ENCODE measurements at regions not wholly inside any gene's neighbourhood (a gene's known extent, or its start where the extent isn't known, plus 50 kb on each side); places are given as distances from the start of the nearest gene placed in this dataset.

DNA sequence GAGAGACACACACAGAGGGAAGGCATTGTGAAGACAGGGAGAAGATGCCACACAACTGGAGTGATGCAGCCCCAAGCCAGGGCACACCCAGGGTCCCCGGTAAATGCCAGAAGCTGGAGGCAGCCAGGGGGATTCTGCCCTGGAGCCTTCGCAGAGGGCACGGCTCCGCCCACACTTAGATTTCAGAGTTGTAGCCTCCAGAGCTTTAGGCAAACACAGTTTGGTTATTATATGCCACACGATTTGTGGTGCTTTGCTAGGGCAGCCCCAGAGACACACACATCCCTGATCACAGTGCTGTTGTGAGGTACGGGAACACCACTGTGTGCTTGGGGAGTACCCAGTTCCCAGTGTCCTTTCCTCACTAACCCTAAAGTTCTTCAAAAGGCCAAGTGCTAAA is 280.6 kb downstream of the SMOC2 start:
- TF ChIP-seq, protein P1, sequence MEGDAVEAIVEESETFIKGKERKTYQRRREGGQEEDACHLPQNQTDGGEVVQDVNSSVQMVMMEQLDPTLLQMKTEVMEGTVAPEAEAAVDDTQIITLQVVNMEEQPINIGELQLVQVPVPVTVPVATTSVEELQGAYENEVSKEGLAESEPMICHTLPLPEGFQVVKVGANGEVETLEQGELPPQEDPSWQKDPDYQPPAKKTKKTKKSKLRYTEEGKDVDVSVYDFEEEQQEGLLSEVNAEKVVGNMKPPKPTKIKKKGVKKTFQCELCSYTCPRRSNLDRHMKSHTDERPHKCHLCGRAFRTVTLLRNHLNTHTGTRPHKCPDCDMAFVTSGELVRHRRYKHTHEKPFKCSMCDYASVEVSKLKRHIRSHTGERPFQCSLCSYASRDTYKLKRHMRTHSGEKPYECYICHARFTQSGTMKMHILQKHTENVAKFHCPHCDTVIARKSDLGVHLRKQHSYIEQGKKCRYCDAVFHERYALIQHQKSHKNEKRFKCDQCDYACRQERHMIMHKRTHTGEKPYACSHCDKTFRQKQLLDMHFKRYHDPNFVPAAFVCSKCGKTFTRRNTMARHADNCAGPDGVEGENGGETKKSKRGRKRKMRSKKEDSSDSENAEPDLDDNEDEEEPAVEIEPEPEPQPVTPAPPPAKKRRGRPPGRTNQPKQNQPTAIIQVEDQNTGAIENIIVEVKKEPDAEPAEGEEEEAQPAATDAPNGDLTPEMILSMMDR (IDR thresholded peaks at IDR 0.05; ENCODE audit: low read depth, low read length, missing input control), result no peak
- TF ChIP-seq TAF1 (conservative IDR thresholded peaks at IDR 0.05) (no peak), EGR1 (IDR thresholded peaks at IDR 0.05; ENCODE audit: low read depth in 2 of 2) (no peak)
- TF ChIP-seq, protein P2, sequence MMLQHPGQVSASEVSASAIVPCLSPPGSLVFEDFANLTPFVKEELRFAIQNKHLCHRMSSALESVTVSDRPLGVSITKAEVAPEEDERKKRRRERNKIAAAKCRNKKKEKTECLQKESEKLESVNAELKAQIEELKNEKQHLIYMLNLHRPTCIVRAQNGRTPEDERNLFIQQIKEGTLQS (IDR thresholded peaks at IDR 0.05), result no peak
- TF ChIP-seq, protein P3, sequence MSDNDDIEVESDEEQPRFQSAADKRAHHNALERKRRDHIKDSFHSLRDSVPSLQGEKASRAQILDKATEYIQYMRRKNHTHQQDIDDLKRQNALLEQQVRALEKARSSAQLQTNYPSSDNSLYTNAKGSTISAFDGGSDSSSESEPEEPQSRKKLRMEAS (IDR thresholded peaks at IDR 0.05), result no peak
- TF ChIP-seq, protein P4, sequence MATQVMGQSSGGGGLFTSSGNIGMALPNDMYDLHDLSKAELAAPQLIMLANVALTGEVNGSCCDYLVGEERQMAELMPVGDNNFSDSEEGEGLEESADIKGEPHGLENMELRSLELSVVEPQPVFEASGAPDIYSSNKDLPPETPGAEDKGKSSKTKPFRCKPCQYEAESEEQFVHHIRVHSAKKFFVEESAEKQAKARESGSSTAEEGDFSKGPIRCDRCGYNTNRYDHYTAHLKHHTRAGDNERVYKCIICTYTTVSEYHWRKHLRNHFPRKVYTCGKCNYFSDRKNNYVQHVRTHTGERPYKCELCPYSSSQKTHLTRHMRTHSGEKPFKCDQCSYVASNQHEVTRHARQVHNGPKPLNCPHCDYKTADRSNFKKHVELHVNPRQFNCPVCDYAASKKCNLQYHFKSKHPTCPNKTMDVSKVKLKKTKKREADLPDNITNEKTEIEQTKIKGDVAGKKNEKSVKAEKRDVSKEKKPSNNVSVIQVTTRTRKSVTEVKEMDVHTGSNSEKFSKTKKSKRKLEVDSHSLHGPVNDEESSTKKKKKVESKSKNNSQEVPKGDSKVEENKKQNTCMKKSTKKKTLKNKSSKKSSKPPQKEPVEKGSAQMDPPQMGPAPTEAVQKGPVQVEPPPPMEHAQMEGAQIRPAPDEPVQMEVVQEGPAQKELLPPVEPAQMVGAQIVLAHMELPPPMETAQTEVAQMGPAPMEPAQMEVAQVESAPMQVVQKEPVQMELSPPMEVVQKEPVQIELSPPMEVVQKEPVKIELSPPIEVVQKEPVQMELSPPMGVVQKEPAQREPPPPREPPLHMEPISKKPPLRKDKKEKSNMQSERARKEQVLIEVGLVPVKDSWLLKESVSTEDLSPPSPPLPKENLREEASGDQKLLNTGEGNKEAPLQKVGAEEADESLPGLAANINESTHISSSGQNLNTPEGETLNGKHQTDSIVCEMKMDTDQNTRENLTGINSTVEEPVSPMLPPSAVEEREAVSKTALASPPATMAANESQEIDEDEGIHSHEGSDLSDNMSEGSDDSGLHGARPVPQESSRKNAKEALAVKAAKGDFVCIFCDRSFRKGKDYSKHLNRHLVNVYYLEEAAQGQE (IDR thresholded peaks at IDR 0.05), result no peak

Data from liver (tissue), 3 donors.